HCT116 (cell line): ENCODE measurements at regions not wholly inside any gene's neighbourhood (a gene's known extent, or its start where the extent isn't known, plus 50 kb on each side); places are given as distances from the start of the nearest gene placed in this dataset.

Experiments used
- ATAC-seq: fragments of 200-7000 bp; cut with Tn5 transposase; 2 replicates; pipeline ENCODE4 v1.9.1; 2020; ENCODE audit warnings: mild to moderate bottlenecking, moderate library complexity
- BruUV-seq: library from RNA; stranded (reverse); fragments of 400-500 nt; replicated peaks from 2 replicates; lab custom pipeline; 2021; lab: Mats Ljungman, UMichigan
- CTCF ChIA-PET: fragments of 300-600 bp; sonication (Branson Sonifier 250); formaldehyde crosslinking; loops from one replicate; lab custom pipeline; 2021; ENCODE audit warnings: antibody characterized with exemption; lab: Charles Lee
- POLR2A ChIA-PET: fragments of 300-600, 350-600 bp; sonication (Branson Sonifier 250); formaldehyde crosslinking; loops from one replicate; lab custom pipeline; 2021; ENCODE audit warnings: antibody characterized with exemption; lab: Charles Lee
- RAD21 ChIA-PET, 2 experiments: fragments of 300-600 bp; sonication (Branson Sonifier 250); formaldehyde crosslinking; loops; one replicate each; lab custom pipeline; 2023; ENCODE audit warnings: low total read pairs in 2 of 2; ENCODE audit not compliant: uncharacterized antibody in 2 of 2, unreplicated experiment in 2 of 2, low non-redundant PET in 1 of 2; lab: Charles Lee
- DNase-seq: peaks from one replicate; pipeline ENCODE4 v3.0.0-alpha.2; 2010; ENCODE audit warnings: low read depth, low spot score
- H2AFZ ChIP-seq: fragments of 200-600 bp; shearing (Covaris generic), sonication (generic); 2 replicates; pipeline ENCODE4 v1.6.1; 2017; ENCODE audit warnings: low read depth, mixed run types, mixed read lengths, antibody characterized with exemption, low read length; ENCODE audit not compliant: poor library complexity, severe bottlenecking
- H3K27ac ChIP-seq: 2 replicates; pipeline ENCODE4 v1.5.1; 2012; ENCODE audit warnings: low read depth, low read length
- H3K27me3 ChIP-seq: fragments of 200-600 bp; sonication (generic); 2 replicates; pipeline ENCODE4 v1.6.1; 2016; ENCODE audit warnings: mixed run types, low read length, mixed read lengths; ENCODE audit not compliant: insufficient read depth
- H3K36me3 ChIP-seq, 2 experiments: fragments of 200-500 bp in 1 of 2; fragments of 200-600 bp in 1 of 2; sonication (Bioruptor generic) in 1 of 2; sonication (generic) in 1 of 2; 2 replicates each; pipeline versions ENCODE4 v1.5.1 to v1.6.1; 2014 to 2016; ENCODE audit warnings: low read length in 2 of 2, inconsistent platforms in 1 of 2, mixed read lengths in 1 of 2, mixed run types in 1 of 2; ENCODE audit not compliant: insufficient read depth in 2 of 2, control insufficient read depth in 1 of 2
- H3K4me1 ChIP-seq, 2 experiments: fragments of 200-600 bp in 1 of 2; sonication (generic) in 1 of 2; 2 replicates each; pipeline versions ENCODE4 v1.5.1 to v1.6.1; 2012 to 2017; ENCODE audit warnings: low read length in 2 of 2, inconsistent platforms in 1 of 2, mild to moderate bottlenecking in 1 of 2, mixed read lengths in 1 of 2, mixed run types in 1 of 2, moderate library complexity in 1 of 2; ENCODE audit not compliant: insufficient read depth in 2 of 2, control insufficient read depth in 1 of 2
- H3K4me2 ChIP-seq: fragments of 200-600 bp; sonication (generic); 2 replicates; pipeline ENCODE4 v1.6.1; 2017; ENCODE audit warnings: mixed run types, low read length, mixed read lengths
- H3K4me3 ChIP-seq, 2 experiments: fragments of 200-600 bp in 1 of 2; sonication (generic) in 1 of 2; replicated peaks in 1 of 2; 2 replicates each; pipeline ENCODE4 v1.5.1; 2011 to 2016; ENCODE audit warnings: low read length in 2 of 2, control low read depth in 1 of 2, low read depth in 1 of 2, mild to moderate bottlenecking in 1 of 2, mixed read lengths in 1 of 2, mixed run types in 1 of 2
- H3K79me2 ChIP-seq: fragments of 200-600 bp; sonication (generic); 2 replicates; pipeline ENCODE4 v1.6.1; 2017; ENCODE audit warnings: mild to moderate bottlenecking, mixed run types, low read length, moderate library complexity, mixed read lengths; ENCODE audit not compliant: insufficient read depth
- H3K9ac ChIP-seq: fragments of 200-600 bp; sonication (generic); 2 replicates; pipeline ENCODE4 v1.6.1; 2016; ENCODE audit warnings: low read length, mixed read lengths
- H3K9me2 ChIP-seq: fragments of 200-600 bp; sonication (generic), shearing (Covaris generic); 2 replicates; pipeline ENCODE4 v1.6.1; 2017; ENCODE audit warnings: mixed run types, mild to moderate bottlenecking, moderate library complexity; ENCODE audit not compliant: insufficient read depth
- H3K9me3 ChIP-seq, 2 experiments: fragments of 200-500 bp in 1 of 2; fragments of 200-600 bp in 1 of 2; sonication (Bioruptor generic) in 1 of 2; sonication (generic) in 1 of 2; 2 replicates each; pipeline ENCODE4 v1.6.1; 2014 to 2017; ENCODE audit warnings: low read length in 2 of 2, mixed read lengths in 2 of 2, inconsistent platforms in 1 of 2, low read depth in 1 of 2, mild to moderate bottlenecking in 1 of 2, mixed run types in 1 of 2, moderate library complexity in 1 of 2; ENCODE audit not compliant: control insufficient read depth in 1 of 2, insufficient read depth in 1 of 2
- H4K20me1 ChIP-seq: fragments of 200-600 bp; sonication (generic), shearing (Covaris generic); 2 replicates; pipeline ENCODE4 v1.6.1; 2017; ENCODE audit warnings: mixed run types, mild to moderate bottlenecking, moderate library complexity; ENCODE audit not compliant: insufficient read depth
- CBX3 ChIP-seq: IDR thresholded peaks from 2 replicates; pipeline ENCODE4 v1.6.1; 2012; ENCODE audit warnings: low read depth
- EZH2phosphoT487 ChIP-seq: fragments of 200-600 bp; IDR thresholded peaks from 2 replicates; pipeline ENCODE4 v1.6.1; 2018; ENCODE audit warnings: antibody characterized with exemption, borderline replicate concordance
- JUND ChIP-seq: IDR thresholded peaks from 2 replicates; pipeline ENCODE4 v1.6.1; 2012
- POLR2A ChIP-seq: IDR thresholded peaks from 2 replicates; pipeline ENCODE4 v1.7.0; 2011; ENCODE audit warnings: borderline replicate concordance; ENCODE audit not compliant: insufficient read depth, insufficient read length; ENCODE audit errors: extremely low read depth
- POLR2AphosphoS5 ChIP-seq: IDR thresholded peaks from 2 replicates; pipeline ENCODE4 v1.6.1; 2011; ENCODE audit warnings: mild to moderate bottlenecking, low read depth, low read length, moderate library complexity
- SIN3A ChIP-seq: IDR thresholded peaks from 2 replicates; pipeline ENCODE4 v1.6.1; 2012; ENCODE audit warnings: low read depth
- SP1 ChIP-seq: IDR thresholded peaks from 2 replicates; pipeline ENCODE4 v1.6.1; 2012; ENCODE audit warnings: low read depth
- SRF ChIP-seq: IDR thresholded peaks from 2 replicates; pipeline ENCODE4 v1.6.1; 2012; ENCODE audit warnings: low read depth
- intact Hi-C: fragments of 100-400 bp; cut with micrococcal nuclease; formaldehyde crosslinking; loops from 2 replicates; pipeline ENCODE4 v1.10.0; 2022
- TF ChIP-seq, protein P1 (sequence below), 3 experiments: fragments of 200-600 bp in 1 of 3; sonication (generic) in 1 of 3; IDR thresholded peaks in 2 of 3; conservative IDR thresholded peaks in 1 of 3; 2 replicates each; pipeline ENCODE4 v1.5.1; 2012 to 2017; ENCODE audit warnings: low read depth in 2 of 3, low read length in 2 of 3, antibody characterized with exemption in 1 of 3, borderline replicate concordance in 1 of 3, control low read depth in 1 of 3, mild to moderate bottlenecking in 1 of 3, mixed read lengths in 1 of 3, mixed run types in 1 of 3, moderate library complexity in 1 of 3; ENCODE audit not compliant: insufficient read depth in 1 of 3
- TF ChIP-seq, protein P2 (sequence below): IDR thresholded peaks from 2 replicates; pipeline ENCODE4 v1.6.1; 2012
- TF ChIP-seq, protein P3 (sequence below): IDR thresholded peaks from 2 replicates; pipeline ENCODE4 v1.6.1; 2011; ENCODE audit warnings: mild to moderate bottlenecking, low read length, moderate library complexity; ENCODE audit not compliant: insufficient replicate concordance; ENCODE audit errors: extremely low read depth

DNA sequence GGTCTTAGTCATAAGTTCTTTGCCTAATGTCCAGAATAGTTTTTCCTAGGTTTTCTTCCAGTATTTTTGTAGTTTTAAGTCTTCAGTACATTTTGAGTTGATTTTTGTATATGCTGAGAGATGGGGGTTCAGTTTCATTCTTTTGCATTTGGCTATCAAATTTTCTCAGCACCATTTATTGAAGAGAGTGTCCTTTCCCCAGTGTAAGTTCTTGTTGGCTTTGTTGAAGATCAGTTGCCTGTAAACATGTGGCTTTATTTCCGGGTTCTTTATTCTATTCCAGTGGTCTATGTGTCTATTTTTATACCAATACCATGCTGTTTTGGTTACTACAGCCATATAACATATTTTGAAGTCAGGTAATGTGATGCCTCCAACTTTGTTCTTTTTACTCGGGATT lies 87.5 kb upstream of the MYCN start:
- CTCF ChIA-PET: no interaction called here
- H2AFZ ChIP-seq: no peak overlapping the region
- POLR2A ChIA-PET: no interaction called here

More for the DNA sequence above, 87.5 kb upstream of the MYCN start:
- Histone ChIP-seq H3K9ac (no peak overlapping the region), H3K27ac (no peak overlapping the region), H3K4me1 (no peaks in the 10 kb centered on the region), H3K36me3 (no peaks in the 10 kb centered on the region), H3K9me2 (no peaks in the 10 kb centered on the region), H3K9me3 (no peaks in the 10 kb centered on the region), H3K27me3 (peaks cover 3% of the 10 kb centered on the region; the same call in 1 of the 2 replicates), H3K4me3 (no peak overlapping the region), H3K79me2 (no peaks in the 10 kb centered on the region), H3K4me2 (no peak overlapping the region), H4K20me1 (no peaks in the 10 kb centered on the region)
- BruUV-seq: no TSS peak
- RAD21 ChIA-PET: no interaction called here
- intact Hi-C loops: no loop called here
- no peak for DNase-seq
- TF ChIP-seq SP1: no peak
- TF ChIP-seq POLR2AphosphoS5: no peak
- no peak for TF ChIP-seq SIN3A
- no peak for TF ChIP-seq CBX3
- TF ChIP-seq, protein P1, sequence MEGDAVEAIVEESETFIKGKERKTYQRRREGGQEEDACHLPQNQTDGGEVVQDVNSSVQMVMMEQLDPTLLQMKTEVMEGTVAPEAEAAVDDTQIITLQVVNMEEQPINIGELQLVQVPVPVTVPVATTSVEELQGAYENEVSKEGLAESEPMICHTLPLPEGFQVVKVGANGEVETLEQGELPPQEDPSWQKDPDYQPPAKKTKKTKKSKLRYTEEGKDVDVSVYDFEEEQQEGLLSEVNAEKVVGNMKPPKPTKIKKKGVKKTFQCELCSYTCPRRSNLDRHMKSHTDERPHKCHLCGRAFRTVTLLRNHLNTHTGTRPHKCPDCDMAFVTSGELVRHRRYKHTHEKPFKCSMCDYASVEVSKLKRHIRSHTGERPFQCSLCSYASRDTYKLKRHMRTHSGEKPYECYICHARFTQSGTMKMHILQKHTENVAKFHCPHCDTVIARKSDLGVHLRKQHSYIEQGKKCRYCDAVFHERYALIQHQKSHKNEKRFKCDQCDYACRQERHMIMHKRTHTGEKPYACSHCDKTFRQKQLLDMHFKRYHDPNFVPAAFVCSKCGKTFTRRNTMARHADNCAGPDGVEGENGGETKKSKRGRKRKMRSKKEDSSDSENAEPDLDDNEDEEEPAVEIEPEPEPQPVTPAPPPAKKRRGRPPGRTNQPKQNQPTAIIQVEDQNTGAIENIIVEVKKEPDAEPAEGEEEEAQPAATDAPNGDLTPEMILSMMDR (IDR thresholded peaks at IDR 0.05 in 2 of 3, conservative IDR thresholded peaks at IDR 0.05 in 1 of 3; ENCODE audit: borderline replicate concordance in 1 of 3, insufficient read depth in 1 of 3, low read depth in 2 of 3, low read length in 2 of 3): no peak
- TF ChIP-seq, protein P2, sequence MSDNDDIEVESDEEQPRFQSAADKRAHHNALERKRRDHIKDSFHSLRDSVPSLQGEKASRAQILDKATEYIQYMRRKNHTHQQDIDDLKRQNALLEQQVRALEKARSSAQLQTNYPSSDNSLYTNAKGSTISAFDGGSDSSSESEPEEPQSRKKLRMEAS: no peak
- no peak for TF ChIP-seq JUND
- TF ChIP-seq, protein P3, sequence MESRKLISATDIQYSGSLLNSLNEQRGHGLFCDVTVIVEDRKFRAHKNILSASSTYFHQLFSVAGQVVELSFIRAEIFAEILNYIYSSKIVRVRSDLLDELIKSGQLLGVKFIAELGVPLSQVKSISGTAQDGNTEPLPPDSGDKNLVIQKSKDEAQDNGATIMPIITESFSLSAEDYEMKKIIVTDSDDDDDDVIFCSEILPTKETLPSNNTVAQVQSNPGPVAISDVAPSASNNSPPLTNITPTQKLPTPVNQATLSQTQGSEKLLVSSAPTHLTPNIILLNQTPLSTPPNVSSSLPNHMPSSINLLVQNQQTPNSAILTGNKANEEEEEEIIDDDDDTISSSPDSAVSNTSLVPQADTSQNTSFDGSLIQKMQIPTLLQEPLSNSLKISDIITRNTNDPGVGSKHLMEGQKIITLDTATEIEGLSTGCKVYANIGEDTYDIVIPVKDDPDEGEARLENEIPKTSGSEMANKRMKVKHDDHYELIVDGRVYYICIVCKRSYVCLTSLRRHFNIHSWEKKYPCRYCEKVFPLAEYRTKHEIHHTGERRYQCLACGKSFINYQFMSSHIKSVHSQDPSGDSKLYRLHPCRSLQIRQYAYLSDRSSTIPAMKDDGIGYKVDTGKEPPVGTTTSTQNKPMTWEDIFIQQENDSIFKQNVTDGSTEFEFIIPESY: no peak
- TF ChIP-seq SRF: no peak
- TF ChIP-seq EZH2phosphoT487: no peak
- no peak for TF ChIP-seq POLR2A
- ATAC-seq: no peak
